GM18505 (cell line): ENCODE measurements at regions not wholly inside any gene's neighbourhood (a gene's known extent, or its start where the extent isn't known, plus 50 kb on each side); places are given as distances from the start of the nearest gene placed in this dataset.
"Not testable (repeated sequence)": the region's sequence is repeated elsewhere in the genome, so short reads cannot be mapped to it uniquely, and the experiment has no call there.

Source experiments
- ATAC-seq: cut with Tn5 transposase; IDR thresholded peaks from one replicate; pipeline ENCODE4 v1.9.1; 2021; ENCODE audit not compliant: unreplicated experiment
- POLR2A ChIP-seq: IDR thresholded peaks from 4 replicates; pipeline ENCODE4 v1.6.1; 2011; ENCODE audit warnings: borderline replicate concordance; ENCODE audit not compliant: insufficient read depth, insufficient read length; ENCODE audit errors: extremely low read depth

GRCh38 chr7:47085491-47086275, 496.2 kb downstream of the TNS3 start:
- TF ChIP-seq POLR2A = no peak

GRCh38 chr7:47083476-47084250, 498.2 kb downstream of the TNS3 start:
- ATAC-seq = no peak
- no peak for TF ChIP-seq POLR2A

More at GRCh38 chr7:47085491-47086275, 496.2 kb downstream of the TNS3 start:
- ATAC-seq = no peak

DNA sequence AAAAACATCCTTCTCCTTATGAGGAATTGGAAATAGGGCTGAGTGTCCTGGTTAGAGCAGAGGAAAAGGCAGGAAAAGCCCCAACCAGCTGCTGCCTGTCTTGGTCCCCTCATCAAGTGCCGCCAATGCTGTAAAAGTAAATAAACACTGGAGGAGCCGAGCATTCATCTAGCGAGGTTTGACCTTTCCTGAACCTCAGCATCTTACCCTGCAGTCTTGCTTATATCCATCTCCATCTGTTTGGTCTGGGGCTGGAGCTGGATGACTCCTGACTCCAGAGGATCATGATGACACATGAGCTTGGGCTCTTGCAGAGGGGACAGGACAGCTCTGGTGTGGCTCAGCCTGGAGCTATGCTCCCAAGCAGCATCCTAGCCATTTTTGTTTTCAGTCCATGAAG, 501.1 kb downstream of the TNS3 start:
- no peak for TF ChIP-seq POLR2A
- no peak for ATAC-seq

DNA sequence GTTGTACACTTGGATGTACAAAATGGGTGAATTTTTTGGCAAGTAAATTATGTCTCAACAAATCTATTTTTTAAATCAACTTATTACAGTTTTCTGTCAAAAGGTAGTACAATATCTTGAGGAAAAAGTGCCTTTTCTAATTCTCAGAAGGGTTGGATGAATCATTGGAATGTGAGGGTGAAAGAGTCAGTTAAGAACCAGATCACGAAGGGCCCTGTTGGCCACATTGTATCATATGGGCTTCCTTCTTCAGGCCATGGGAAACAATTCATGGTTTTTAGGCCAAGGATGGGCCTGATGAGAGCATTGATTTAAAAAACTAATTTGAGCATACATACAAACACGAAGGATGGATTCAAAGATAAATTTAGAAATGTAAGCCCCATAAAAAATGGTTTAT, 503.7 kb downstream of the TNS3 start:
- no peak for TF ChIP-seq POLR2A
- ATAC-seq = no peak

DNA sequence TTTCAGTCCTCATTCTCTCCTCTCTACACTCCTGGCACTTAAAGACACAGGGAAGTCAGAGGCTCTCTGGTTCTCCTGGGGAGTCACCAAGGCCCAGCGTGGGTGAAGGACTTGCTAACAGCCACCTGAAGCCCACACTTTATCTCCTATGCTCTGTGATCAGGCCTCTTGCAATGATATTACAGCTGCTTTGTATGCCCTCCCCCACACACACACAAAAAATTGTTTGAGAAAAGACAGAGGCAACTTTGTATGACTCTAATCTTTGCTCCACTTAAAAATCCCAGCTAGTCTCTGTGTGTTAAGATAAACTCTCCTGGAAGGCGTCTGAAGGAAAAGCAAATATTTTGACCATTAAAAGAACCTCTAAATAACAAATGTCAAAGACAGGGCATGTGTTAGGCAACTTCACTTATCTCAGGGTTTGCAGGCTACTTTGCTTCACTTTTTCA, 507.2 kb downstream of the TNS3 start:
- no peak for ATAC-seq
- TF ChIP-seq POLR2A = no peak

DNA sequence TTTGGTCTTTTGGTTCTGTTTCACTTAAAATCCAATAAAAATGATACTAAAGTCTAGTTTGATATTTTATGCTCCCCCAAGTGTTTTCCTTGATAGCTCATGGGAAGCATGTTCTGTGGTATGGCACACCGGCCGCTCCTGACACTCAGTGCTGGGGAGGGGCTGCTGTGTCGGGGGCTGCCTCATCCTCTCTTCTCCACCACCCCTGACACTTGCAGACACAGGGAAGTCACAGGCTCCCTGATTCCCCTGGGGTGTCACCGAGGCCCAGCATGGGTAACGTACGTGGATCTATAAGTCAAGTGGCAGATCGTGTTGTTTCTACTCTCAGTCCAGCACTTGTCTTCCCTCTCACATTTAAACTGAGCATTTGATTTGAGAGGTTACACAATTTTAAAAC, 508.6 kb downstream of the TNS3 start:
- no peak for TF ChIP-seq POLR2A
- no peak for ATAC-seq

- no peak for TF ChIP-seq POLR2A
- ATAC-seq = no peak
These were observed 510.0 kb downstream of the TNS3 start for GRCh38 chr7:47071866-47072265.

- ATAC-seq = no peak
- no peak for TF ChIP-seq POLR2A
These were observed 512.4 kb downstream of the TNS3 start for GRCh38 chr7:47069385-47070076.

DNA sequence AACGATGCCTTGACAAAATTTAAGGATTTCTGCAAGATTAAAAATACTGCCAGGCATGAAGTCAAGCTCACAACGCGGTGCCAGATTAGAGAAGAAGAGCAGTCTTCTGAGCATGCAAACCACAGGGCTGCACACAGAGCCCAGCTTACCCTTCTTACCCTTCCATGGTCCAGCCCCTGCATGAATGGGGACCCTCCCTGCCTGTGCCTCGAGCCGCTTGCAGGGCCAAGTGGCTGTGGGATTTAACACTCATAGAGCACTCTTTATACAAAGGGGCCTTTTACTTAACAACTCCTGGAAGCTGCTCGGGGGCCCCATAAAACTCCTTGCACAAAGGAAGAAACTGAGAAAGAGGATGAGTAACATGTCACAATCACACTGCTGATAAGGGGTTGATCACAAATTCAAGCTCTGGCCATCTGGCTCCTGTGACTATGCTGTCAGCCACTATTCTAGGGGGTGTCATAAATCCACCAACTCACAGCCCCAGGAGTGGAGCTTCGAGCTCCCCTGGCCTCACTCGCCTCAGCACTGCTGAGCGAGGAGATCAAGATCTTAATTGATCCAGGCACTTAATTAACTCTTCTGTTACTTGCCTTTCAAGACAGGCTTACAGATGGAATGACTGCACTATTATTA, 514.8 kb downstream of the TNS3 start:
- ATAC-seq = no peak
- TF ChIP-seq POLR2A = no peak

GRCh38 chr7:47056731-47057130, 525.2 kb downstream of the TNS3 start:
- TF ChIP-seq POLR2A = no peak
- ATAC-seq = no peak

DNA sequence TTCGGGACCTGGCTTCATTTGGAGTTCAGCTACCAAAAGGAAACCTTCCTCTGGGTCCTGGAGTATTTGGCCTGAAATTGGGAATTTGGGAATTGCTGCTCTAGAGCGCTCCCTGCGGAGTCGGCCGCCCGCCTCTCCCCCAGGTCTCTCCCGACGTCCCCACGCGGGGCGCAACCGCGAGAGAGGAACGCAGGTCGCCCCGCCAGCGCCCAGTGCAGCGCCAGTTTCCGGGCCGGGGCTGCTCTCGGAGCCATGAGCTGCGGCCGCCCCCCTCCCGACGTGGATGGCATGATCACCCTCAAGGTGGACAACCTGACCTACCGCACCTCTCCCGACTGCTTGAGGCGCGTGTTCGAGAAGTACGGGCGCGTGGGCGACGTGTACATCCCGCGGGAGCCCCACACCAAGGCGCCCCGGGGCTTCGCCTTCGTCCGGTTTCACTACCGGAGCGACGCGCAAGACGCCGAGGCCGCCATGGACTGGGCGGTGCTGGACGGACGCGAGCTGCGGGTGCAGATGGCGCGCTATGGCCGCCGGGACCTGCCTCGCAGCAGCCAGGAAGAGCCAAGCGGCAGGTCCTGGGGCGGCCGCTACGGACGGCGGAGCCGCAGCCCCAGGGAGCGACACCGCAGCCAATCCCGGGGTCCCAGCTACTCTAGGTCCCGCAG, 529.2 kb downstream of the TNS3 start:
- ATAC-seq = not testable (repeated sequence)

DNA sequence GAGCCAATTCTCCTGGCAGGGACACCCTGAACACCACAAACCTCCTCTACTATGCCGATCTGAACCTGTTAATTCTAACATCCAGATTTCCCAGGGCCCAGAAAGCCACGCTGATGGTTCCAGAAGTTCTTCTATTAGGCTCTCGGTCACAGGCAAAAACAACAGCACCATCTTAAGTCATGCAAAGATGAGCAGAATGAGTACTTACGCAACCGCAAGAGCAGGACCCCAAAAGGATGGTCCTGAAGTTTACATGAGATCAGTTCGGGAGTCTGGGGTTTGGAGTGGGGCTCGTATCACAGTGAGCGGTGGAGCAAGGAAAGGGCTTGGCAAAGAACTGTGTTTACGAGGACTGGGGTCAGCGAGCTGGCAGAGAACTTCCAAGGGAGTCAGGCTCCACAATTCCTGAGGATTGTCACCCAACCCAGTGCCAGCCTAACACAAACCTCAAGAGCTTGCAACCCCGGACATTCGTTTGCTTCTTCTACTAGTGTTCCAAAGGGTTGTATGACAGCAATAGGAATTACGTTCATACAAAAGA, 532.6 kb downstream of the TNS3 start:
- TF ChIP-seq POLR2A = no peak
- ATAC-seq = no peak
